ENCODE measurements at regions not wholly inside any gene's neighbourhood (a gene's known extent, or its start where the extent isn't known, plus 50 kb on each side); places are given as distances from the start of the nearest gene placed in this dataset.

- TF ChIP-seq CTCF (conservative IDR thresholded peaks at IDR 0.05) (no peak), ZFX (IDR thresholded peaks at IDR 0.05) (no peak)
Observed at GRCh38 chr15:81604713-81605112, 230.7 kb upstream of the TMC3 start.

All from C4-2B (cell line).